K562 (cell line): ENCODE measurements at regions not wholly inside any gene's neighbourhood (a gene's known extent, or its start where the extent isn't known, plus 50 kb on each side); places are given as distances from the start of the nearest gene placed in this dataset.

ENCODE experiments used
- BRF1 ChIP-seq: IDR thresholded peaks from 3 replicates; pipeline ENCODE4 v1.6.1; 2011; ENCODE audit warnings: borderline replicate concordance, mild to moderate bottlenecking; ENCODE audit not compliant: insufficient read length; ENCODE audit errors: extremely low read depth
- TF ChIP-seq, protein P1 (sequence below): fragments of 450-650 bp; IDR thresholded peaks from 2 replicates; pipeline ENCODE4 v1.6.1; 2016; ENCODE audit warnings: low read depth
- TF ChIP-seq, protein P2 (sequence below): fragments of 450-650 bp; IDR thresholded peaks from 2 replicates; pipeline ENCODE4 v1.6.1; 2017; ENCODE audit warnings: antibody characterized with exemption, mild to moderate bottlenecking

DNA sequence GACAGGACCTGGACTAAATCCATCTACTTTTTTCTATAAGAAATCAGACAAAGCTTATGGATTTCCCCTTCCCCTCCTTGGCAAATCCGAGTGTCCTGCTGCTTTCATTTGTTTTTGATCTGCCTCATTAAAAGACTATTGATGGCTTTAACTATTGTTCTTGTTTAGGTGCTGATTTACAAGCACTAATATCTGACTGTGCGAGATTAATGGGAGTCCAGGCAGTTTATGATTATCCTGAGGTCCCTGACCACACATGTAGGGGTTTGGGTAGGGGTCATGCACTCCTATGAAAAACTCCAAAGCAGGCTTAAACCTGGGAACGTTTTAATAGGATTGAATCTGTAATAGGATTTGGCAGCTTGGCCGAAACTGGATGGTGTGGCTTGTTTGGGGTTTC, 317.5 kb upstream of the POU3F2 start (continued):
- TF ChIP-seq, protein P1, sequence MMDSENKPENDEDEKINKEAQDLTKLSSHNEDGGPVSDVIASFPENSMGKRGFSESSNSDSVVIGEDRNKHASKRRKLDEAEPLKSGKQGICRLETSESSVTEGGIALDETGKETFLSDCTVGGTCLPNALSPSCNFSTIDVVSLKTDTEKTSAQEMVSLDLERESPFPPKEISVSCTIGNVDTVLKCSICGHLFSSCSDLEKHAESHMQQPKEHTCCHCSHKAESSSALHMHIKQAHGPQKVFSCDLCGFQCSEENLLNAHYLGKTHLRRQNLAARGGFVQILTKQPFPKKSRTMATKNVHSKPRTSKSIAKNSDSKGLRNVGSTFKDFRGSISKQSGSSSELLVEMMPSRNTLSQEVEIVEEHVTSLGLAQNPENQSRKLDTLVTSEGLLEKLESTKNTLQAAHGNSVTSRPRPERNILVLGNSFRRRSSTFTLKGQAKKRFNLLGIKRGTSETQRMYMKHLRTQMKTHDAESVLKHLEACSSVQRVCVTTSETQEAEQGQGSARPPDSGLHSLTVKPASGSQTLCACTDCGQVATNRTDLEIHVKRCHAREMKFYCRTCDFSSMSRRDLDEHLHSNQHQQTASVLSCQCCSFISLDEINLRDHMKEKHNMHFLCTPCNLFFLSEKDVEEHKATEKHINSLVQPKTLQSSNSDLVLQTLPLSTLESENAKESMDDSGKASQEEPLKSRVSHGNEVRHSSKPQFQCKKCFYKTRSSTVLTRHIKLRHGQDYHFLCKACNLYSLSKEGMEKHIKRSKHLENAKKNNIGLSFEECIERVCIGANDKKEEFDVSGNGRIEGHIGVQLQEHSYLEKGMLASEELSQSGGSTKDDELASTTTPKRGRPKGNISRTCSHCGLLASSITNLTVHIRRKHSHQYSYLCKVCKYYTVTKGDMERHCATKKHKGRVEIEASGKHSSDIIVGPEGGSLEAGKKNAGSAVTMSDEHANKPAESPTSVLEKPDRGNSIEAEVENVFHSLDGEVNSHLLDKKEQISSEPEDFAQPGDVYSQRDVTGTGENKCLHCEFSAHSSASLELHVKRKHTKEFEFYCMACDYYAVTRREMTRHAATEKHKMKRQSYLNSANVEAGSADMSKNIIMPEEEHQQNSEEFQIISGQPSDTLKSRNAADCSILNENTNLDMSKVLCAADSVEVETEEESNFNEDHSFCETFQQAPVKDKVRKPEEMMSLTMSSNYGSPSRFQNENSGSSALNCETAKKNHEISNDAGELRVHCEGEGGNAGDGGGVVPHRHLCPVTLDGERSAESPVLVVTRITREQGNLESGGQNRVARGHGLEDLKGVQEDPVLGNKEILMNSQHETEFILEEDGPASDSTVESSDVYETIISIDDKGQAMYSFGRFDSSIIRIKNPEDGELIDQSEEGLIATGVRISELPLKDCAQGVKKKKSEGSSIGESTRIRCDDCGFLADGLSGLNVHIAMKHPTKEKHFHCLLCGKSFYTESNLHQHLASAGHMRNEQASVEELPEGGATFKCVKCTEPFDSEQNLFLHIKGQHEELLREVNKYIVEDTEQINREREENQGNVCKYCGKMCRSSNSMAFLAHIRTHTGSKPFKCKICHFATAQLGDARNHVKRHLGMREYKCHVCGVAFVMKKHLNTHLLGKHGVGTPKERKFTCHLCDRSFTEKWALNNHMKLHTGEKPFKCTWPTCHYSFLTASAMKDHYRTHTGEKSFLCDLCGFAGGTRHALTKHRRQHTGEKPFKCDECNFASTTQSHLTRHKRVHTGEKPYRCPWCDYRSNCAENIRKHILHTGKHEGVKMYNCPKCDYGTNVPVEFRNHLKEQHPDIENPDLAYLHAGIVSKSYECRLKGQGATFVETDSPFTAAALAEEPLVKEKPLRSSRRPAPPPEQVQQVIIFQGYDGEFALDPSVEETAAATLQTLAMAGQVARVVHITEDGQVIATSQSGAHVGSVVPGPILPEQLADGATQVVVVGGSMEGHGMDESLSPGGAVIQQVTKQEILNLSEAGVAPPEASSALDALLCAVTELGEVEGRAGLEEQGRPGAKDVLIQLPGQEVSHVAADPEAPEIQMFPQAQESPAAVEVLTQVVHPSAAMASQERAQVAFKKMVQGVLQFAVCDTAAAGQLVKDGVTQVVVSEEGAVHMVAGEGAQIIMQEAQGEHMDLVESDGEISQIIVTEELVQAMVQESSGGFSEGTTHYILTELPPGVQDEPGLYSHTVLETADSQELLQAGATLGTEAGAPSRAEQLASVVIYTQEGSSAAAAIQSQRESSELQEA, result no peak
- TF ChIP-seq BRF1, result no peak
- TF ChIP-seq, protein P2, sequence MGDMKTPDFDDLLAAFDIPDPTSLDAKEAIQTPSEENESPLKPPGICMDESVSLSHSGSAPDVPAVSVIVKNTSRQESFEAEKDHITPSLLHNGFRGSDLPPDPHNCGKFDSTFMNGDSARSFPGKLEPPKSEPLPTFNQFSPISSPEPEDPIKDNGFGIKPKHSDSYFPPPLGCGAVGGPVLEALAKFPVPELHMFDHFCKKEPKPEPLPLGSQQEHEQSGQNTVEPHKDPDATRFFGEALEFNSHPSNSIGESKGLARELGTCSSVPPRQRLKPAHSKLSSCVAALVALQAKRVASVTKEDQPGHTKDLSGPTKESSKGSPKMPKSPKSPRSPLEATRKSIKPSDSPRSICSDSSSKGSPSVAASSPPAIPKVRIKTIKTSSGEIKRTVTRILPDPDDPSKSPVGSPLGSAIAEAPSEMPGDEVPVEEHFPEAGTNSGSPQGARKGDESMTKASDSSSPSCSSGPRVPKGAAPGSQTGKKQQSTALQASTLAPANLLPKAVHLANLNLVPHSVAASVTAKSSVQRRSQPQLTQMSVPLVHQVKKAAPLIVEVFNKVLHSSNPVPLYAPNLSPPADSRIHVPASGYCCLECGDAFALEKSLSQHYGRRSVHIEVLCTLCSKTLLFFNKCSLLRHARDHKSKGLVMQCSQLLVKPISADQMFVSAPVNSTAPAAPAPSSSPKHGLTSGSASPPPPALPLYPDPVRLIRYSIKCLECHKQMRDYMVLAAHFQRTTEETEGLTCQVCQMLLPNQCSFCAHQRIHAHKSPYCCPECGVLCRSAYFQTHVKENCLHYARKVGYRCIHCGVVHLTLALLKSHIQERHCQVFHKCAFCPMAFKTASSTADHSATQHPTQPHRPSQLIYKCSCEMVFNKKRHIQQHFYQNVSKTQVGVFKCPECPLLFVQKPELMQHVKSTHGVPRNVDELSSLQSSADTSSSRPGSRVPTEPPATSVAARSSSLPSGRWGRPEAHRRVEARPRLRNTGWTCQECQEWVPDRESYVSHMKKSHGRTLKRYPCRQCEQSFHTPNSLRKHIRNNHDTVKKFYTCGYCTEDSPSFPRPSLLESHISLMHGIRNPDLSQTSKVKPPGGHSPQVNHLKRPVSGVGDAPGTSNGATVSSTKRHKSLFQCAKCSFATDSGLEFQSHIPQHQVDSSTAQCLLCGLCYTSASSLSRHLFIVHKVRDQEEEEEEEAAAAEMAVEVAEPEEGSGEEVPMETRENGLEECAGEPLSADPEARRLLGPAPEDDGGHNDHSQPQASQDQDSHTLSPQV, result no peak
